ENCODE measurements at regions not wholly inside any gene's neighbourhood (a gene's known extent, or its start where the extent isn't known, plus 50 kb on each side); places are given as distances from the start of the nearest gene placed in this dataset.

GRCh38 chr6:168145747-168146596 is 67.0 kb upstream of the FRMD1 start:
- 96% methylated on average over 11 of the region's 12 CpGs for WGBS

GRCh38 chr6:168139121-168139520 is 60.1 kb upstream of the FRMD1 start:
- peaks cover 3 to 4% of the 10 kb centered on the region in 2 experiments for H3K27me3 ChIP-seq (ENCODE audit: control insufficient read depth in 1 of 2, insufficient read depth in 1 of 2, low read length in 2 of 2)
- no peak overlapping the region for H2AK5ac ChIP-seq (ENCODE audit: low read length, severe bottlenecking)
- WGBS, result 92% methylated on average over 4 of the region's 4 CpGs
- no peak for DNase-seq
- no peak overlapping the region for H3K27ac ChIP-seq (ENCODE audit: low read length, poor library complexity, severe bottlenecking)
- H3K18ac ChIP-seq (ENCODE audit: low read depth in 1 of 2, low read length in 2 of 2), result no peak overlapping the region
- no peak overlapping the region for H3K4ac ChIP-seq (ENCODE audit: low read depth in 1 of 2, low read length in 2 of 2)
- H3K4me3 ChIP-seq (ENCODE audit: insufficient read depth in 1 of 2, low read depth in 1 of 2, low read length in 2 of 2), result no peak overlapping the region
- H3K14ac ChIP-seq (ENCODE audit: low read length in 2 of 2), result no peak overlapping the region
- no peak overlapping the region for H3K23ac ChIP-seq (ENCODE audit: low read length in 2 of 2)
- no peak overlapping the region for H2BK120ac ChIP-seq (ENCODE audit: low read depth, low read length)
- no peak overlapping the region for H4K8ac ChIP-seq (ENCODE audit: low read length)
- no peaks in the 10 kb centered on the region for H3K36me3 ChIP-seq (ENCODE audit: control insufficient read depth in 1 of 2, insufficient read depth in 2 of 2, low read depth in 1 of 2, low read length in 2 of 2)
- H3K9me3 ChIP-seq (ENCODE audit: control insufficient read depth, low read length), result no peaks in the 10 kb centered on the region
- no peaks in the 10 kb centered on the region for H3K4me1 ChIP-seq (ENCODE audit: control insufficient read depth, insufficient read depth, low read depth, low read length)
- no peak overlapping the region for H2BK5ac ChIP-seq (ENCODE audit: low read depth, low read length, poor library complexity, severe bottlenecking)
- no peak overlapping the region for H2AFZ ChIP-seq (ENCODE audit: low read depth, low read length)
- H2BK15ac ChIP-seq (ENCODE audit: low read depth, poor library complexity, severe bottlenecking), result no peak overlapping the region
- H4K91ac ChIP-seq (ENCODE audit: low read length), result no peak overlapping the region
- H2BK12ac ChIP-seq (ENCODE audit: low read length in 2 of 2), result no peak overlapping the region
- no peak overlapping the region for H3K4me2 ChIP-seq (ENCODE audit: low read length, poor library complexity, severe bottlenecking)
- no peaks in the 10 kb centered on the region for H3K79me1 ChIP-seq (replicated peaks; ENCODE audit: low read length, poor library complexity, severe bottlenecking)
- H3K9ac ChIP-seq (ENCODE audit: low read length), result no peak overlapping the region

More at GRCh38 chr6:168145747-168146596, 67.0 kb upstream of the FRMD1 start:
- Histone ChIP-seq H2AK5ac (ENCODE audit: low read length, severe bottlenecking) (no peak overlapping the region), H3K23ac (ENCODE audit: low read length in 2 of 2) (no peak overlapping the region), H2BK5ac (ENCODE audit: low read depth, low read length, poor library complexity, severe bottlenecking) (no peak overlapping the region), H3K79me1 (replicated peaks; ENCODE audit: low read length, poor library complexity, severe bottlenecking) (no peaks in the 10 kb centered on the region), H3K4ac (ENCODE audit: low read depth in 1 of 2, low read length in 2 of 2) (no peak overlapping the region), H3K9ac (ENCODE audit: low read length) (no peak overlapping the region), H3K14ac (ENCODE audit: low read length in 2 of 2) (no peak overlapping the region), H2BK120ac (ENCODE audit: low read depth, low read length) (no peak overlapping the region), H3K4me1 (ENCODE audit: control insufficient read depth, insufficient read depth, low read depth, low read length) (peaks cover 2% of the 10 kb centered on the region), H4K91ac (ENCODE audit: low read length) (no peak overlapping the region), H3K27ac (ENCODE audit: low read length, poor library complexity, severe bottlenecking) (no peak overlapping the region), H3K9me3 (ENCODE audit: control insufficient read depth, low read length) (no peaks in the 10 kb centered on the region), H3K36me3 (ENCODE audit: control insufficient read depth in 1 of 2, insufficient read depth in 2 of 2, low read depth in 1 of 2, low read length in 2 of 2) (no peaks in the 10 kb centered on the region), H3K18ac (ENCODE audit: low read depth in 1 of 2, low read length in 2 of 2) (no peak overlapping the region), H2BK15ac (ENCODE audit: low read depth, poor library complexity, severe bottlenecking) (no peak overlapping the region), H4K8ac (ENCODE audit: low read length) (no peak overlapping the region), H3K4me3 (ENCODE audit: insufficient read depth in 1 of 2, low read depth in 1 of 2, low read length in 2 of 2) (no peak overlapping the region), H3K4me2 (ENCODE audit: low read length, poor library complexity, severe bottlenecking) (no peak overlapping the region), H2AFZ (ENCODE audit: low read depth, low read length) (no peak overlapping the region), H3K27me3 (ENCODE audit: control insufficient read depth in 1 of 2, insufficient read depth in 1 of 2, low read length in 2 of 2) (peaks cover 0 to 43% of the 10 kb centered on the region in 2 experiments), H2BK12ac (ENCODE audit: low read length in 2 of 2) (no peak overlapping the region)
- DNase-seq, result no peak

GRCh38 chr6:168138436-168138835 is 59.4 kb upstream of the FRMD1 start:
- H2BK120ac ChIP-seq (ENCODE audit: low read depth, low read length), result no peak overlapping the region
- no peaks in the 10 kb centered on the region for H3K79me1 ChIP-seq (replicated peaks; ENCODE audit: low read length, poor library complexity, severe bottlenecking)
- H2AK5ac ChIP-seq (ENCODE audit: low read length, severe bottlenecking), result no peak overlapping the region
- H3K9ac ChIP-seq (ENCODE audit: low read length), result no peak overlapping the region
- no peak overlapping the region for H3K27ac ChIP-seq (ENCODE audit: low read length, poor library complexity, severe bottlenecking)
- no peak overlapping the region for H2AFZ ChIP-seq (ENCODE audit: low read depth, low read length)
- H3K4ac ChIP-seq (ENCODE audit: low read depth in 1 of 2, low read length in 2 of 2), result no peak overlapping the region
- no peak overlapping the region for H3K4me2 ChIP-seq (ENCODE audit: low read length, poor library complexity, severe bottlenecking)
- H3K23ac ChIP-seq (ENCODE audit: low read length in 2 of 2), result no peak overlapping the region
- no peaks in the 10 kb centered on the region for H3K4me1 ChIP-seq (ENCODE audit: control insufficient read depth, insufficient read depth, low read depth, low read length)
- no peak overlapping the region for H3K4me3 ChIP-seq (ENCODE audit: insufficient read depth in 1 of 2, low read depth in 1 of 2, low read length in 2 of 2)
- peaks cover 3 to 6% of the 10 kb centered on the region in 2 experiments for H3K27me3 ChIP-seq (ENCODE audit: control insufficient read depth in 1 of 2, insufficient read depth in 1 of 2, low read length in 2 of 2)
- no peak overlapping the region for H2BK15ac ChIP-seq (ENCODE audit: low read depth, poor library complexity, severe bottlenecking)
- no peaks in the 10 kb centered on the region for H3K36me3 ChIP-seq (ENCODE audit: control insufficient read depth in 1 of 2, insufficient read depth in 2 of 2, low read depth in 1 of 2, low read length in 2 of 2)
- H3K14ac ChIP-seq (ENCODE audit: low read length in 2 of 2), result no peak overlapping the region
- no peak for DNase-seq
- H2BK5ac ChIP-seq (ENCODE audit: low read depth, low read length, poor library complexity, severe bottlenecking), result peak overlapping the region; percentile 15
- H3K9me3 ChIP-seq (ENCODE audit: control insufficient read depth, low read length), result no peaks in the 10 kb centered on the region
- H4K91ac ChIP-seq (ENCODE audit: low read length), result no peak overlapping the region
- H3K18ac ChIP-seq (ENCODE audit: low read depth in 1 of 2, low read length in 2 of 2), result no peak overlapping the region
- H4K8ac ChIP-seq (ENCODE audit: low read length), result no peak overlapping the region
- WGBS, result 91% methylated on average over 5 of the region's 6 CpGs
- H2BK12ac ChIP-seq (ENCODE audit: low read length in 2 of 2), result no peak overlapping the region

GRCh38 chr6:168137024-168137423 is 58.0 kb upstream of the FRMD1 start:
- DNase-seq, result no peak
- no peak overlapping the region for H2BK5ac ChIP-seq (ENCODE audit: low read depth, low read length, poor library complexity, severe bottlenecking)
- no peak overlapping the region for H3K4ac ChIP-seq (ENCODE audit: low read depth in 1 of 2, low read length in 2 of 2)
- no peak overlapping the region for H3K9ac ChIP-seq (ENCODE audit: low read length)
- H4K8ac ChIP-seq (ENCODE audit: low read length), result no peak overlapping the region
- H3K18ac ChIP-seq (ENCODE audit: low read depth in 1 of 2, low read length in 2 of 2), result no peak overlapping the region
- H3K27ac ChIP-seq (ENCODE audit: low read length, poor library complexity, severe bottlenecking), result no peak overlapping the region
- no peak overlapping the region for H2BK15ac ChIP-seq (ENCODE audit: low read depth, poor library complexity, severe bottlenecking)
- peaks cover 11% of the 10 kb centered on the region for H3K4me1 ChIP-seq (ENCODE audit: control insufficient read depth, insufficient read depth, low read depth, low read length)
- no peak overlapping the region for H2AK5ac ChIP-seq (ENCODE audit: low read length, severe bottlenecking)
- no peak overlapping the region for H3K23ac ChIP-seq (ENCODE audit: low read length in 2 of 2)
- H3K36me3 ChIP-seq (ENCODE audit: control insufficient read depth in 1 of 2, insufficient read depth in 2 of 2, low read depth in 1 of 2, low read length in 2 of 2), result no peaks in the 10 kb centered on the region
- no peak overlapping the region for H2BK120ac ChIP-seq (ENCODE audit: low read depth, low read length)
- H3K9me3 ChIP-seq (ENCODE audit: control insufficient read depth, low read length), result no peaks in the 10 kb centered on the region
- H3K4me3 ChIP-seq (ENCODE audit: insufficient read depth in 1 of 2, low read depth in 1 of 2, low read length in 2 of 2), result no peak overlapping the region
- H2AFZ ChIP-seq (ENCODE audit: low read depth, low read length), result no peak overlapping the region
- H2BK12ac ChIP-seq (ENCODE audit: low read length in 2 of 2), result no peak overlapping the region
- no peak overlapping the region for H3K4me2 ChIP-seq (ENCODE audit: low read length, poor library complexity, severe bottlenecking)
- WGBS, result 98% methylated on average over 9 of the region's 9 CpGs
- no peaks in the 10 kb centered on the region for H3K79me1 ChIP-seq (replicated peaks; ENCODE audit: low read length, poor library complexity, severe bottlenecking)
- H3K27me3 ChIP-seq (ENCODE audit: control insufficient read depth in 1 of 2, insufficient read depth in 1 of 2, low read length in 2 of 2), result peaks cover 0 to 10% of the 10 kb centered on the region in 2 experiments
- H4K91ac ChIP-seq (ENCODE audit: low read length), result no peak overlapping the region
- H3K14ac ChIP-seq (ENCODE audit: low read length in 2 of 2), result no peak overlapping the region
